Right lobe of liver (tissue), 6 donors: ENCODE measurements at regions not wholly inside any gene's neighbourhood (a gene's known extent, or its start where the extent isn't known, plus 50 kb on each side); places are given as distances from the start of the nearest gene placed in this dataset.

Source experiments
- ATAC-seq, 4 donors: fragments of 200-7000 bp; cut with Tn5 transposase; one replicate each; pipeline ENCODE4 v1.9.1; 2020; ENCODE audit warnings: mild to moderate bottlenecking in 4 of 4, moderate library complexity in 4 of 4
- DNase-seq, 3 donors: peaks; one replicate each; pipeline ENCODE4 v3.0.0-alpha.2; 2020
- H3K27ac ChIP-seq, 3 donors: fragments of 200-600 bp; one replicate each; pipeline ENCODE4 v1.8.0; 2022
- H3K27me3 ChIP-seq, 2 donors: fragments of 200-600 bp; one replicate each; pipeline ENCODE4 v1.8.0; 2022
- H3K36me3 ChIP-seq, 4 donors: fragments of 200-600 bp; sonication (generic) in 1 of 4; one replicate each; pipeline versions ENCODE4 v1.5.1 to v1.8.0; 2017 to 2022; ENCODE audit warnings: control low read depth in 1 of 4
- H3K4me1 ChIP-seq, 4 donors: fragments of 200-600 bp; sonication (generic) in 1 of 4; one replicate each; pipeline versions ENCODE4 v1.5.1 to v1.8.0; 2017 to 2022; ENCODE audit warnings: control low read depth in 1 of 4
- H3K4me3 ChIP-seq, 3 donors: fragments of 200-600 bp; one replicate each; pipeline ENCODE4 v1.8.0; 2022
- H3K9me3 ChIP-seq, 4 donors: fragments of 200-600 bp; sonication (generic) in 1 of 4; one replicate each; pipeline versions ENCODE4 v1.5.1 to v1.8.0; 2017 to 2022; ENCODE audit warnings: control low read depth in 1 of 4
- POLR2A ChIP-seq: fragments of 450-650 bp; IDR thresholded peaks from one replicate; pipeline ENCODE4 v1.6.1; 2017; ENCODE audit warnings: antibody characterized with exemption, mild to moderate bottlenecking
- whole genome bisulfite sequencing: methylation state at CpG from one replicate; pipeline ENCODE4 v1.1.6; 2018; ENCODE audit warnings: low coverage, low lambda C conversion rate; ENCODE audit not compliant: insufficient coverage; ENCODE audit errors: missing lambda C conversion rate; 5-methylcytosine and 5-hydroxymethylcytosine counted together
- intact Hi-C, 2 donors: fragments of 100-400 bp; cut with DNase I; formaldehyde crosslinking; loops; one replicate each; pipeline versions ENCODE4 v1.11.2 to v1.14.1; 2022
- TF ChIP-seq, protein P1 (sequence below), 4 donors: fragments of 200-600 bp in 3 of 4; fragments of 450-650 bp in 1 of 4; IDR thresholded peaks; one replicate each; pipeline versions ENCODE4 v1.5.1 to v1.8.0; 2016 to 2022; ENCODE audit warnings: antibody characterized with exemption in 4 of 4, mild to moderate bottlenecking in 2 of 4
- donor health status: DM: no; HTN: yes; CAD: no.
- donor health status: DM: no; HTN: no; CAD: no.
- donor health status: DM: no; HTN: no; CAD: no.
- donor health status: DM: no; HTN: yes; CAD: no.
- donor health status: DM: no; HTN: yes; CAD: no.

- ATAC-seq (no peak), DNase-seq (no peak)
- Histone ChIP-seq H3K27me3 (no peaks in the 10 kb centered on the region), H3K36me3 (no peaks in the 10 kb centered on the region), H3K27ac (no peak overlapping the region), H3K9me3 (no peaks in the 10 kb centered on the region), H3K4me1 (peaks cover 0 to 42% (median 18%) of the 10 kb centered on the region in 4 donors), H3K4me3 (no peak overlapping the region)
- WGBS, result 64% methylated on average over 15 of the region's 24 CpGs
- intact Hi-C loops, result no loop called here
- no peak for TF ChIP-seq POLR2A
- TF ChIP-seq, protein P1, sequence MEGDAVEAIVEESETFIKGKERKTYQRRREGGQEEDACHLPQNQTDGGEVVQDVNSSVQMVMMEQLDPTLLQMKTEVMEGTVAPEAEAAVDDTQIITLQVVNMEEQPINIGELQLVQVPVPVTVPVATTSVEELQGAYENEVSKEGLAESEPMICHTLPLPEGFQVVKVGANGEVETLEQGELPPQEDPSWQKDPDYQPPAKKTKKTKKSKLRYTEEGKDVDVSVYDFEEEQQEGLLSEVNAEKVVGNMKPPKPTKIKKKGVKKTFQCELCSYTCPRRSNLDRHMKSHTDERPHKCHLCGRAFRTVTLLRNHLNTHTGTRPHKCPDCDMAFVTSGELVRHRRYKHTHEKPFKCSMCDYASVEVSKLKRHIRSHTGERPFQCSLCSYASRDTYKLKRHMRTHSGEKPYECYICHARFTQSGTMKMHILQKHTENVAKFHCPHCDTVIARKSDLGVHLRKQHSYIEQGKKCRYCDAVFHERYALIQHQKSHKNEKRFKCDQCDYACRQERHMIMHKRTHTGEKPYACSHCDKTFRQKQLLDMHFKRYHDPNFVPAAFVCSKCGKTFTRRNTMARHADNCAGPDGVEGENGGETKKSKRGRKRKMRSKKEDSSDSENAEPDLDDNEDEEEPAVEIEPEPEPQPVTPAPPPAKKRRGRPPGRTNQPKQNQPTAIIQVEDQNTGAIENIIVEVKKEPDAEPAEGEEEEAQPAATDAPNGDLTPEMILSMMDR (IDR thresholded peaks at IDR 0.05), result no peak
These were observed 54.6 kb upstream of the RXRA start for GRCh38 chr9:134271338-134272301.

DNA sequence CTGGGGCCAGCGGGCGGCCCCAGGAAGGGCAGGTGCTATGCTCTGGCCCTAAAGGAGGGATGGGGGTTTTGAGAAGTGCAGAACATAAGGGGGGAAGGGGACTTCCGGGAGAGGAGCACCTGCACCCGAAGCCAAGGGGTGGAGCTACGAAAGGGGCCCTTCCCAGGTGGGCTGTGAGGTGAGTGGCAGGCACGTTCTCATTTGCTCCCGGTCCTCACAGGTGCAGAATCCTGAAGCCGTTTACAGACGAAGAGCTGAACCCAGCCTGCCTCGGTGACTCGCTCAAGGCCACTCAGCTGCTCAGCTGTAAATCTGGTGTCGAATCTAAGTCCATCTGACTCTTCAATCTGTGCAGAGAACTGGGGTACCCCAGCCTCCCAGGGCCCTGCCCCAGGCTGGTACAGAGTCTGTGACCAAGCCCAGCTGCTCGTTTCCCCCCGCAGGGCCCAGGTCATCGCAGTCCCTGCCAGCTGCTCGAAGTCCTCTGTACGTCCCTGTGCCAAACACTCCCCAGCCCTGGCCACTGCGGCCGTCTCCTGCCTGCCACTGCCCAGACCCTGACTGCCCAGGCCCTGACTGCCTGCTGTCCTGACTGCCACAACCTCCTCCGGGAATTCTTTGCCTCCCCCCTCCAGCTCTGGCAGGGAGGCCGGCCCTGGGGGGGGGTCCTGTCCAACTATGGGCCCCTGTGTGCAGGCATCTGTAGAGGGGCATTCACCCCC is 53.8 kb upstream of the RXRA start:
- 48% methylated on average over 4 of the region's 21 CpGs for WGBS
- Histone ChIP-seq H3K27ac (peak overlapping the region in 1 of 3 donors; percentile 56), H3K27me3 (no peaks in the 10 kb centered on the region), H3K4me3 (no peak overlapping the region), H3K4me1 (peaks cover 0 to 34% (median 13%) of the 10 kb centered on the region in 4 donors), H3K36me3 (no peaks in the 10 kb centered on the region), H3K9me3 (no peaks in the 10 kb centered on the region)
- intact Hi-C loops, result no loop called here
- no peak for TF ChIP-seq POLR2A
- TF ChIP-seq, protein P1 (IDR thresholded peaks at IDR 0.05), result no peak
- ATAC-seq, result peak; percentile 56 to 76 (median 64)
- peak in 2 of 3 donors; percentile 77 to 87 for DNase-seq

DNA sequence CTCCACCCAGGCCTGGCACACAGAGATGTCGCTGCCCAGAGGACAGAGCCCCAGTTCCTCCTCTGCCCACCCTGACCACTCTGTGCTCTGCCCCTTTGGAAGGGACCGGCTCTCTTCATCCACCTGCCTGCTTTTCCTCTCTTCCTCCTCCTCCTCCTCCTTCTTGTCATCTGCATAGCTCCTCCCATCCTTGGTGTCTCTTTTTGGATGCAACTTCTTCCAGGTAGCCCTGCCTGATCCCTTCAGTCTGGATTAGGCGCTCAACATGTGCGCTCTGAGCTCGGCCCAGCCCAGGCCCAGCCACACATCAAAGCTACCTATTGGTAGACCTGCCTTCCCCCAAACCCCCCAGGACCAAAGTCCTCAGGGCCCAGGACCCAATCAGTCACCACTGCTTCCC is 52.6 kb upstream of the RXRA start:
- Histone ChIP-seq H3K9me3 (no peaks in the 10 kb centered on the region), H3K36me3 (no peaks in the 10 kb centered on the region), H3K4me3 (no peak overlapping the region), H3K27ac (no peak overlapping the region), H3K27me3 (no peaks in the 10 kb centered on the region), H3K4me1 (peaks cover 0 to 22% (median 7%) of the 10 kb centered on the region in 4 donors)
- TF ChIP-seq, protein P1 (IDR thresholded peaks at IDR 0.05), result no peak
- TF ChIP-seq POLR2A, result no peak
- ATAC-seq (no peak), DNase-seq (no peak)
- 94% methylated on average over 5 of the region's 5 CpGs for WGBS
- intact Hi-C loops, result no loop called here

DNA sequence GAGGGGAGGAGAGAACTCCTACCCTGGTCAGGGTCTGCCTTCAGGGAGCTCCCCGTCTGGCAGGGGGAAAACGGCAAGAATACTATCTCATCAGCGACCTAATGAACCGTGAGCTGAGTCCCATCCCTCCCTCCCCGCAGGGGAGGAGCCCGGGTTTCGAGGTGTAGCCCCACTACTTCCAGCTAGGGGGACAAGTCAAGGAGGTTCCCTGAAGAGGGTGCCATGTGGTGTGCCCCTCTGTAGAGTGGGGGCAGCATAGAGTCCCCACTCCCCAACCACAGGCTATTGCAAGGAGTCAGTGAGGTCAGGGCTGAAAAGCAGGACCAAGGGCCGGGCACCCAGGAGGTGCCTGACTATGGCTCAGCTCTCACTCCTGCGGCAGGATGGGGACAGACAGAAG is 50.9 kb upstream of the RXRA start:
- H3K36me3 ChIP-seq, result no peaks in the 10 kb centered on the region
- no peak for TF ChIP-seq POLR2A
- TF ChIP-seq, protein P1 (IDR thresholded peaks at IDR 0.05), result no peak
- DNase-seq (no peak), ATAC-seq (no peak)
- intact Hi-C loops, result no loop called here
- no peaks in the 10 kb centered on the region for H3K27me3 ChIP-seq
- no peak overlapping the region for H3K4me3 ChIP-seq
- H3K27ac ChIP-seq, result no peak overlapping the region
- peaks cover 0 to 15% (median 6%) of the 10 kb centered on the region in 4 donors for H3K4me1 ChIP-seq
- WGBS, result 33% methylated on average over 1 of the region's 9 CpGs
- H3K9me3 ChIP-seq, result no peaks in the 10 kb centered on the region
